ENCODE measurements at regions not wholly inside any gene's neighbourhood (a gene's known extent, or its start where the extent isn't known, plus 50 kb on each side); places are given as distances from the start of the nearest gene placed in this dataset.
"Not testable (repeated sequence)": the region's sequence is repeated elsewhere in the genome, so short reads cannot be mapped to it uniquely, and the experiment has no call there.

DNA sequence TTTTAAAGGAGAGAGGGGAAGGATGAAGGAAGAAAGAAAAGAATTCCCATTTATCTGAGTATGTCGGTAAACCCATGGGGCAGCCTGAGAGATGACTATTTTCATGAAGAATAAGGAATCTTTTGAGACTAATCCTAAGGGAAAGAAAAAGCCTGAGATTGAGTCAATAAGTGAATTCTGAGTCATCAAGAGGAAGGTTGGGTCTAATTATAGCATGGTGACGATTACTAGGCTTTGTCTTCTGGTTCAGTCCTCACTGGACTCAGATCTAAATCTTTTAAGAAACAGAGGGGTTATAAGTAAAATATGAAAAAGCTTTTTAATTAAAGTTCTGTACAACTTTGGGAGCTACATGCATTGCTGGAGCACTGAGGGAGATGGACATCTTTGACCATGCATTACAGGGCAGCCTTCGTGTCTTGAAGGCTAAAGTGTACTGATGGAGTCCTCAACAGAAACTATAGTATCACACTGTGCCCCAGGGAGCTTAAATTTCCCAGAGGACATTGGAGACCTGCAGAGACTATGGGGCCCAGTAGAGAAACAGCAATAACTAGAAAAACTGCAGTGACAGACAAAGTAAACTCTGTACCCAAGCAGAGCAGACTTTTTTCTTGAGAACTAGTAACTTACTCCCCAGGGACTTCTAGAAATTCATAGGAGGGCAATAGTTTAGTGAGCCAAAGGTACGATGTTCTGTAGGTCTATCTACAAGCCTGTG, 260.9 kb downstream of the RAD51AP2 start:
- no peak for DNase-seq (ENCODE audit: low spot score)

- no peak for DNase-seq (ENCODE audit: low spot score)
Measured at GRCh38 chr2:17255071-17255470, 263.2 kb downstream of the RAD51AP2 start.

DNA sequence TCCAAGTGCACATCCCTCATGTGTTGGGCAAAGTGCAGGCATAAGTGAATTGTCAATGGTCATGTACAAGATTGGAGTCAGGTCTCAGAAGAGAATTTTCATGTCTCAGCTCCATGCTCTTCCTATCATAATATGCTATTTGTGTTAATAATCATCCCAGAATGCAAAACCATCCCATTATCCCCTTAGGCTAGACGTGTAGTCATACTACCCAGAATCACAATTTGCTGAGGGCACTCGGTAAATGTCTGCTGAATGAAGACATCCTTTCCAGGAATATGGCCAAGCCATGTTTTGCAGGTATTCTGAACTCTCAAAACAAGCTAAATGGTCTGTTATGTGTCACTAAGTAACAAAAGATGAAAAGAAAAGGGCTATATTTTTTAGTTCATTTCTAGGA, 263.8 kb downstream of the RAD51AP2 start:
- no peak for DNase-seq (ENCODE audit: low spot score)

- no peak for DNase-seq (ENCODE audit: low spot score)
Measured at GRCh38 chr2:17252258-17252657, 266.0 kb downstream of the RAD51AP2 start.

DNA sequence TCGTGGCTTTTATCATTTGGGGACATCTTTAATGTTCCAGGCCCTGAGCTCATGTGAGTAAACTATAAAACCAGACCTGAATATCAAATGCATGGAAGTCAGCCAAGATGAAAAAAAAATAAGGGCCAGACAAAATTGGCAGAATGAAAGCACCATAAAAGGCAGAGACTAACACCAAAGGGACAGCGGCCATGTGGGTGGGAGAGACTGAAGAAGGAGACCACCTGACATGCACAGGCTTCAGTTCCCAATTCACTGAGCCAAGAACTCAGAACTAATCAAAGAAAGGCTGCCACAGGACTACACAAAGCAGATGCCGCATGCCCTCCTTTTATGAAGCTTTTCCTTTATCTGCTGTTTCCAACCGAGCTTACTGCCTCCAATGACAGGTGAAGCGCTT, 267.1 kb downstream of the RAD51AP2 start:
- DNase-seq (ENCODE audit: low spot score): no peak

DNA sequence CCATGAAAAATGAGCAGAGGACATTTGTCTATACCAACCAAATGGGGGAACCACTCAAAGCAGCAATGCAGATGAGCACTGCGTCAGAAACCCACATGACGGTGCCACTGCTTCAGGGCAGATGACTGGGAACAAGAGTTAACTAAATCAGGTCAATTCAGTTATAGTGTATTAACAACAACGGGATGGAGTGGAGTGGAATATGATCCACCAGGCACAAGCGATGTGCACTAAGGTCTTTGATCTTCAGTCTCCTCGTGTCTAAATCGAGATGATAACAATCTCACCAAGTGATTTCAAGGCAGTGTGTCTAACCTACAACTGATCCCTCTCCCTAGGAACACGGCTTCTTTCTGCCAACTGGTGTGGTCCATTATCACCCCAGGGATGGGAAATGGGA, 269.0 kb downstream of the RAD51AP2 start:
- no peak for DNase-seq (ENCODE audit: low spot score)

DNA sequence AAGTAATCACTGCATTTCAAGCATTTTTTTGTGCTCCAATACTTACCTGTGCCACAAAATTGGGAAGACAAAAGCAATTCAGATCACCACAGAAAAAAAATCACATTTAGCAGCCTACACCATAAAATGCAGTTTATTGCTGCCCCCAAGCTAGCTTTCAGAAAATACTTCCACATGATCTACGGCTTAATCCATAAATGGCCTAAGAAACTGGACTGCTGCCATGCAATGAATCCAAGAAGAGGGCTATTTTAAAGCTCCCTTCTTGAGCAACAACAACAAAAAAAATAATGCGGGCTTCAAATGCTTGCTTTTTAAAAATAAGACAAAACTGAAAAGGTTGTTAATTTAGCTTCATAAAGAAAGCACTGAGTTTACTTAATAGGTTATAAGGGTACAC, 272.3 kb downstream of the RAD51AP2 start:
- DNase-seq (ENCODE audit: low spot score): no peak

DNA sequence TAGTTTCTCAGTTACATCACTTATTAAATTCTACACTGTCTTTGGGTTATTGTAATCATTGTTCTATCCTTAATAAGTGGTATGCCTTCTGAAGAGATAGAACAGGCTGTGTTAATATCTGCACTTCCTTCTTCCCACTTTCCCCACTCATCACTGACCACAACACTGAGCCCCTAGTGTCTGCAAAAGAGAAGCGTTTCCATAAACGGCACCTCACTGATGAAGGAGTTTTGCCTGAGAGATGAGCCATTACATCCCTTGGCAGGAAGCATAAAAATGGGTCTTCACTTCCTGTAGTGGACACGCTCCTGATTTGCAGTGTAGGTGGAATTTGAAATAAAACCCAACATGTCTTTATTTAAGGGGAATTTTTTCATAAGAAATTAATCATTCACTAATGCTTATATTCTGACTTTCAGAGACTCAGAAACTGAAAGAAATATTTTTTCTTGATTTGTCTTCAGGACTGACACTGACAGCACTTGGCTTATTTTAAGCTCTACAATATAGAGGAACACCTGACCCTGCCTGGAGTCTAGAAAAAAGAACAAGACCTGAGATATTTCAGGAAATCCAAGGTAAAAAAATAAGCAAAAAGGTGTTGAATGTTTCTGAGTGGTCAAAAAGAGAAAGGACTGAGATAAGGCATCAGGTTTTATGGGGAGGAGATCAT, 275.3 kb downstream of the RAD51AP2 start:
- no peak for DNase-seq (ENCODE audit: low spot score)

DNA sequence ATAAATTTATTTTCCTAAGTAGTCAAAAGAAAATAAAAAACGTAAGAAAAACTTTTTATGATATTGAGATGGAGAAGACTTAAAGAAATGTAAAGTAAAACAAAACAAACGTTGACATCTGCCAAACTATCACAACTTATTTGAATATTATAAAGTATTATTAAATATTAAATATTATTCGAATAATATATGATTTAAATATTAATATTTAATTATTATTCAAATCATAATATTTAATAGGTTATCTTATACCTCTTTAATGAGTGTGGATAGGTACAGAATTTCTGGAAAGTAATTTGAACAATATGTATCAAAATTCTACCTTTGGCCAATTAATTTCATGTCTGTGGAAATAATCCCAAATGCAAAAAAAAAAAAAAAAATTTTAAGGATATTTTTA, 278.7 kb downstream of the RAD51AP2 start:
- no peak for DNase-seq (ENCODE audit: low spot score)

GRCh38 chr2:17235167-17235566, 283.1 kb downstream of the RAD51AP2 start:
- no peak for DNase-seq (ENCODE audit: low spot score)

DNA sequence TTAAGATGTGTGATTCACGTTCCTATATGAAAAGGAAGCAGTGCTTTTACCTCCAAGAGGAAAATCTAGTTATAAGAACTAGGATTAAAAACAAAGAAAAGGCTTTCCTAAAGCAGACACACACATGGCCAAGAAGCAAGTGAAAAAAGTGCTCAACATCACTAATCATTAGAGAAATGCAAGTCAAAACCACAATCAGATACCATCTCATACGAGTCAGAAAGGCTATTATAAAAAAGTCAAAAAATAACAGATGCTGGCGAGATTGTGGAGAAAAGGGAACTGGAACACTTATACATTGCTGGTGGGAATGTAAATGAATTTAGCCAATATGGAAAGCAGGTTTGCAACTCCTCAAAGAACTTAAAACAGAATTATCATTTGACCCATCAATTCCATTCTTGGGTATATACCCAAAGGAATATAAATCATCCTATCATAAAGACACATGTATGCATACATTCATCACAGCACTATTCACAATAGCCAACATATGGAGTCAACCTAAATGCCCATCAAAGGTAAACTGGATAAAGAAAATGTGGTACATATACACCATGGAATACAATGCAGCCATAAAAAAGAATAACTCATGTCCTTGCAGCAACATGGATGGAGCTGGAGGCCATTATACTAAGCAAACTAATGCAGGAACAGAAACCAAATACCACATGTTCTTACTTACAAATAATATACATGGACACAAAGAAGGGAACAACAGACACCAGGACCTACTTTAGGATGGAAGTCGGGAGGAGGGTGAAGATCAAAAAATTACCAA, 285.3 kb downstream of the RAD51AP2 start:
- no peak for DNase-seq (ENCODE audit: low spot score)

GRCh38 chr2:17231394-17231965, 286.8 kb downstream of the RAD51AP2 start:
- DNase-seq (ENCODE audit: low spot score): no peak

DNA sequence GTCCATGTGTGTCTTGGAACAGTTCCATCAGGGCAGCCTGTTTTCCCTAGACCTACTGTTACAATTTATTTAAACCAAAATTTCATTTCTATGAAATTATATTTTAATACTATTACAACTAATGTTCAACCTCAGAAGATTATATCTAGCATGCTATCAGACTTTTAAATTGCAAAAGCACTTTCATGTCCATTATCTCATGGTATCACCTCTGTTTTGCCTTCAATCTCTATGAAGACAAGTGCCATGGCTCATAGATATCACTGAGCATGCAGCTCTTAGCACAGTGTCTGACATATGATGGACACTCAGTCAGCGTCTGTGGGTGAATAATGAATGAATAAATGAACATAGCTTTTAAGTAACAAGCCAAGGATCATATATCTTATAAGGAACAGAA, 288.8 kb downstream of the RAD51AP2 start:
- no peak for DNase-seq (ENCODE audit: low spot score)

- DNase-seq (ENCODE audit: low spot score): no peak
Measured at GRCh38 chr2:17228461-17228860, 289.8 kb downstream of the RAD51AP2 start.

- DNase-seq (ENCODE audit: low spot score): no peak
Measured at GRCh38 chr2:17227856-17228255, 290.4 kb downstream of the RAD51AP2 start.

DNA sequence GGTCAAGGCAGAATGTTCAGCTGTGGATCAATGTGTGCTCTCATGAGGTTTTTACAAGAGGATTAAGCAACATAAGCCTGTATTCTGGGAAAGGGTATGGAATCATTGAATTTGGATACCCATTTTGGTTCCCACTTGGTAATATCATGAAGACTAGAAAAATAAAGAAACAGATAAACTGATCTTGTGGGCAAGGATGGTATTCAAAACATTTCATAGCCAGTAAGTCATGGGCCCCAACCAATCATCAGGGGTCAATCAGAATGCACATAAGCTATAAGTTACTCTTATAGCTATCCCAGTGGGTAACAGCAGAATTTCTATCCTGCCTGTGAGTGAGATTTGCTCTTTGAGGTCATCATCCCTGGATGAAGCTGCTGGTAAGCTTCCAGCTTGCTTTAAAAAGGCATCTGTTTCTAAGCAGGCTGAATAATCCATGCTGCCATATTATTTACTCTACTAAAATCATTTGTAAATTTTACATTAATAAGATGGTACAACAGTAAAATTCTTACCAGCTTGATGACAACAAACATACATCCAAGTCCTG, 291.2 kb downstream of the RAD51AP2 start:
- DNase-seq (ENCODE audit: low spot score): no peak

- no peak for DNase-seq (ENCODE audit: low spot score)
Measured at GRCh38 chr2:17223211-17223610, 295.0 kb downstream of the RAD51AP2 start.

GRCh38 chr2:17208511-17208910, 309.7 kb downstream of the RAD51AP2 start:
- no peak for DNase-seq (ENCODE audit: low spot score)

- no peak for DNase-seq (ENCODE audit: low spot score)
Measured at GRCh38 chr2:17206771-17207170, 311.5 kb downstream of the RAD51AP2 start.

DNA sequence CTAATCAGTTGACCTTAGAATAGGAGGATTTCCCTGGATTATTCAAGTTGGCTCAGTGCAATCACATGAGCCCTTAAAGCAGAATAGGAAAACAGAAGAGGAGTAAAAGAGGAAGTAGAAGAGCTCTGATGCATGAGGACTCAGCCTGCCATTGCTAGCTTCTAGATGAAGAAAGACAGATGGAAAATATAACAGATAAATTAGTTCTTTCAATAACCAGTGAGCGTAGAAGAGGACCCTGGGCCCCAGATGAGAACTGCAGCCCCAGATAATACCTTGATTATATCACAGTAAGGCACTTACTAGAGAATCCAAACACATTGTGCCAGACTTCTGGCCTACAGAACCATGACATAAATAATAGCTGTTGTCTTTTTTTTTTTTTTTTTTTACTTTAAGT, 314.0 kb downstream of the RAD51AP2 start:
- DNase-seq (ENCODE audit: low spot score): not testable (repeated sequence)

DNA sequence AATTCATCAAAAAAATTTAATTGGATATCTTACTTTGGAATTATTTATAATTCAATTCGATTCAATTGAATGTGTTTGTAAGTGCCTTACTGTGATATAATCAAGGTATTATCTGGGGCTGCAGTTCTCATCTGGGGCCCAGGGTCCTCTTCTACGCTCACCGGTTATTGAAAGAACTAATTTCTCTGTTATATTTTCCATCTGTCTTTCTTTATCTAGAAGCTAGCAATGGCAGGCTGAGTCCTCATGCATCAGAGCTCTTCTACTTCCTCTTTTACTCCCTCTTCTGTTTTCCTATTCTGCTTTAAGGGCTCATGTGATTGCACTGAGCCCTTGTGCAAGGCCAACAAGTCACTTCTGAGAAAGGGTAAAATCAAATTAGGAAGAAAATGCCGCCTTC, 315.6 kb downstream of the RAD51AP2 start:
- DNase-seq (ENCODE audit: low spot score): not testable (repeated sequence)

GRCh38 chr2:17199741-17200140, 318.5 kb downstream of the RAD51AP2 start:
- DNase-seq (ENCODE audit: low spot score): no peak
